Fibroblast of lung (primary cell): ENCODE measurements at regions not wholly inside any gene's neighbourhood (a gene's known extent, or its start where the extent isn't known, plus 50 kb on each side); places are given as distances from the start of the nearest gene placed in this dataset.
A peak's percentile ranks its signal among the peaks of the same experiment; 100 is the strongest.

ENCODE experiments used
- DNase-seq, 2 donors: peaks; one replicate each; pipeline versions ENCODE4 v3.0.0 to v3.0.0-alpha.2; 2010; ENCODE audit warnings: low read depth in 2 of 2
- H2AFZ ChIP-seq: 2 replicates; pipeline ENCODE4 v1.5.1; 2012; ENCODE audit warnings: low read length, control low read depth, inconsistent platforms
- H3K27ac ChIP-seq: 2 replicates; pipeline ENCODE4 v1.5.1; 2011; ENCODE audit warnings: low read length, control low read depth; ENCODE audit not compliant: insufficient read depth
- H3K27me3 ChIP-seq: 2 replicates; pipeline ENCODE4 v1.5.1; 2011; ENCODE audit warnings: mild to moderate bottlenecking, low read length; ENCODE audit not compliant: control insufficient read depth, insufficient read depth
- H3K36me3 ChIP-seq: 2 replicates; pipeline ENCODE4 v1.5.1; 2011; ENCODE audit warnings: low read length; ENCODE audit not compliant: control insufficient read depth, insufficient read depth
- H3K4me1 ChIP-seq: 2 replicates; pipeline ENCODE4 v1.5.1; 2011; ENCODE audit warnings: low read length; ENCODE audit not compliant: control insufficient read depth, insufficient read depth; ENCODE audit errors: extremely low read depth
- H3K4me2 ChIP-seq: 2 replicates; pipeline ENCODE4 v1.5.1; 2011; ENCODE audit warnings: low read length, control low read depth; ENCODE audit not compliant: insufficient read depth; ENCODE audit errors: extremely low read depth
- H3K4me3 ChIP-seq, 4 experiments: fragments of 200-600 bp in 1 of 4; sonication (generic) in 1 of 4; replicated peaks in 1 of 4; 2 replicates each; pipeline ENCODE4 v1.5.1; 2011 to 2016; ENCODE audit warnings: low read length in 4 of 4, low read depth in 3 of 4, mild to moderate bottlenecking in 3 of 4, control low read depth in 2 of 4, inconsistent platforms in 1 of 4, mixed read lengths in 1 of 4; ENCODE audit not compliant: insufficient read depth in 1 of 4; ENCODE audit errors: control extremely low read depth in 1 of 4
- H3K79me2 ChIP-seq: 2 replicates; pipeline ENCODE4 v1.5.1; 2012; ENCODE audit warnings: mild to moderate bottlenecking, low read length, inconsistent platforms; ENCODE audit not compliant: control insufficient read depth, insufficient read depth
- H3K9ac ChIP-seq: 2 replicates; pipeline ENCODE4 v1.5.1; 2011; ENCODE audit warnings: mild to moderate bottlenecking, low read length, control low read depth; ENCODE audit not compliant: insufficient read depth
- H3K9me3 ChIP-seq: 2 replicates; pipeline ENCODE4 v1.5.1; 2012; ENCODE audit warnings: low read depth, low read length; ENCODE audit not compliant: control insufficient read depth, insufficient read depth
- H4K20me1 ChIP-seq: 2 replicates; pipeline ENCODE4 v1.5.1; 2011; ENCODE audit warnings: low read length; ENCODE audit not compliant: control insufficient read depth, insufficient read depth; ENCODE audit errors: extremely low read depth
- EZH2 ChIP-seq: IDR thresholded peaks from 2 replicates; pipeline ENCODE4 v1.5.1; 2012; ENCODE audit warnings: low read length, control low read depth, mild to moderate bottlenecking; ENCODE audit errors: missing control alignments
- TF ChIP-seq, protein P1 (sequence below), 2 donors: IDR thresholded peaks in 1 of 2; conservative IDR thresholded peaks in 1 of 2; 1 replicate in 1 of 2; 2 replicates in 1 of 2; pipeline ENCODE4 v1.5.1; 2011 to 2012; ENCODE audit warnings: low read length in 2 of 2, control low read depth in 1 of 2, inconsistent platforms in 1 of 2, low read depth in 1 of 2, mild to moderate bottlenecking in 1 of 2

DNA sequence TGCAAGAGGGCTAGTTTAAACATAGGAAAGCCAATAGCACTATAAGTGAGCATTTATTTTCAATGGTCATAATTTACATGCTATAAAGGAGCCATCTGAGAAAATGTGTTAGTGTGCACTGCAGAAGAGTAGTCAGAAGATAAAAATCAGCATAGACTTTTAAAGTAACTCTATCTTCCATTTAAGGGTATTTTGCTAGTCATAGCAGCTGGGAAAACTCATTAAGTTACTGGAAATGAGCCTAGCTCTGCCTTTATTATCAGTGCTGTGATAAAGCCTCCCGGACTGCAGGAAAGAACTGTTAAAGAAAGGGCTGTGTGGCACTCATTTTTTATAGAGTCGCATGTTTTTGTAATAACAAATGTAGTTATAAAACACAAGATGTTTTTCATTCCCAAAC, 825.8 kb upstream of the POM121L12 start:
- no peaks in the 10 kb centered on the region for H3K4me1 ChIP-seq
- H4K20me1 ChIP-seq: no peaks in the 10 kb centered on the region
- H3K27ac ChIP-seq: no peak overlapping the region
- no peaks in the 10 kb centered on the region for H3K36me3 ChIP-seq
- TF ChIP-seq EZH2: no peak
- TF ChIP-seq, protein P1, sequence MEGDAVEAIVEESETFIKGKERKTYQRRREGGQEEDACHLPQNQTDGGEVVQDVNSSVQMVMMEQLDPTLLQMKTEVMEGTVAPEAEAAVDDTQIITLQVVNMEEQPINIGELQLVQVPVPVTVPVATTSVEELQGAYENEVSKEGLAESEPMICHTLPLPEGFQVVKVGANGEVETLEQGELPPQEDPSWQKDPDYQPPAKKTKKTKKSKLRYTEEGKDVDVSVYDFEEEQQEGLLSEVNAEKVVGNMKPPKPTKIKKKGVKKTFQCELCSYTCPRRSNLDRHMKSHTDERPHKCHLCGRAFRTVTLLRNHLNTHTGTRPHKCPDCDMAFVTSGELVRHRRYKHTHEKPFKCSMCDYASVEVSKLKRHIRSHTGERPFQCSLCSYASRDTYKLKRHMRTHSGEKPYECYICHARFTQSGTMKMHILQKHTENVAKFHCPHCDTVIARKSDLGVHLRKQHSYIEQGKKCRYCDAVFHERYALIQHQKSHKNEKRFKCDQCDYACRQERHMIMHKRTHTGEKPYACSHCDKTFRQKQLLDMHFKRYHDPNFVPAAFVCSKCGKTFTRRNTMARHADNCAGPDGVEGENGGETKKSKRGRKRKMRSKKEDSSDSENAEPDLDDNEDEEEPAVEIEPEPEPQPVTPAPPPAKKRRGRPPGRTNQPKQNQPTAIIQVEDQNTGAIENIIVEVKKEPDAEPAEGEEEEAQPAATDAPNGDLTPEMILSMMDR (conservative IDR thresholded peaks at IDR 0.05 in 1 of 2, IDR thresholded peaks at IDR 0.05 in 1 of 2; ENCODE audit: low read depth in 1 of 2, low read length in 2 of 2): no peak
- no peak overlapping the region for H3K4me3 ChIP-seq
- no peak overlapping the region for H3K4me2 ChIP-seq
- H3K9ac ChIP-seq: no peak overlapping the region
- no peaks in the 10 kb centered on the region for H3K9me3 ChIP-seq
- peak in 1 of 2 donors; percentile 14 for DNase-seq
- no peaks in the 10 kb centered on the region for H3K27me3 ChIP-seq
- no peak overlapping the region for H2AFZ ChIP-seq
- H3K79me2 ChIP-seq: no peaks in the 10 kb centered on the region

DNA sequence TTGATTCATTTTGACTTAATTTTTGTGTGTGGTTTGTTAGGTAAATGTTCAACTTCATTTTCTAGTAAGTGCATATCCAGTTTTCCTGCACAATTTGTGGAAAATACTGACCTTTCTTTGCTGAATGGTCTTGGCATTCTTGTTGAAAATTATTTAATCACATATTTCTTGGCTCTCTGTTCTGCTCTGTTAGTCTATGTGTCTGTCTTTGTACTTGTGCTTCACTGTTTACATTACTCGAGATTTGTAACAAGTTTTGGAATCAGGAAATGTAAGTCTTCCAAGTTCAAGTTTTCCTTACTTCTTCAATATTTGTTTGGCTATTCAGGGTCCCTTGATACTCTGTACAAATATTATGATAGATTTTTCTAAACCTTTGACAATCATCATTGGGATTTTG, 838.2 kb upstream of the POM121L12 start:
- Histone ChIP-seq H3K4me2 (no peak overlapping the region), H3K27ac (no peak overlapping the region), H3K4me3 (no peak overlapping the region), H4K20me1 (no peaks in the 10 kb centered on the region), H3K36me3 (no peaks in the 10 kb centered on the region), H3K4me1 (no peaks in the 10 kb centered on the region), H3K79me2 (no peaks in the 10 kb centered on the region), H3K9me3 (no peaks in the 10 kb centered on the region), H2AFZ (no peak overlapping the region), H3K27me3 (no peaks in the 10 kb centered on the region), H3K9ac (no peak overlapping the region)
- no peak for DNase-seq
- TF ChIP-seq, protein P1 (conservative IDR thresholded peaks at IDR 0.05 in 1 of 2, IDR thresholded peaks at IDR 0.05 in 1 of 2; ENCODE audit: low read depth in 1 of 2, low read length in 2 of 2): no peak
- no peak for TF ChIP-seq EZH2

DNA sequence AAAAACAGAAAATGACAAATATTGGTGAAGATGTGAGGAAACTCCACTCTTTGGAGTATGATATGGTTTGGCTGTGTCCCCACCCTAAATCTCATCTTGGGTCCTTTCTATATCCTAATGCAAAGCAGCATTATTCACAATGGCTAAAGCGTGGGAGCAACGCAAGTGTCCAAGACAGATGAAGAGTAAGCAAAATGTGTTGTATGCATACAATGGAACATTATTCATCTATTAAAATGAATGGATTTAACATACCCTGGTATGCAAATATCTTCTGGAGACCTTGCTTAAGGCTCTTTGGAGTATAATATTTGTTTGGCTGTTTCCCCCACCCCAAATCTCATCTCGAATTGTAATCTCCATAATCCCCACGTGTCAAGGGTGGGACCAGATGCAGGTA, 839.8 kb upstream of the POM121L12 start:
- Histone ChIP-seq H3K9ac (no peak overlapping the region), H4K20me1 (no peaks in the 10 kb centered on the region), H3K79me2 (no peaks in the 10 kb centered on the region), H3K4me2 (no peak overlapping the region), H3K4me1 (no peaks in the 10 kb centered on the region), H3K27ac (no peak overlapping the region), H3K27me3 (no peaks in the 10 kb centered on the region), H3K9me3 (no peaks in the 10 kb centered on the region), H3K4me3 (no peak overlapping the region), H3K36me3 (no peaks in the 10 kb centered on the region), H2AFZ (no peak overlapping the region)
- DNase-seq: no peak
- TF ChIP-seq, protein P1 (conservative IDR thresholded peaks at IDR 0.05 in 1 of 2, IDR thresholded peaks at IDR 0.05 in 1 of 2; ENCODE audit: low read depth in 1 of 2, low read length in 2 of 2): no peak
- no peak for TF ChIP-seq EZH2
